Neural cell (in vitro differentiated cells): ENCODE measurements at regions not wholly inside any gene's neighbourhood (a gene's known extent, or its start where the extent isn't known, plus 50 kb on each side); places are given as distances from the start of the nearest gene placed in this dataset.

Experiments used
- H2AFZ ChIP-seq: fragments of 200-600, 300-800 bp; sonication (generic), shearing (Covaris generic); 2 replicates; pipeline ENCODE4 v1.6.0; 2014; ENCODE audit warnings: low read depth, mild to moderate bottlenecking, antibody characterized with exemption, low read length, moderate library complexity
- H3F3A ChIP-seq: fragments of 200-600 bp; shearing (Covaris generic); 2 replicates; pipeline ENCODE4 v1.6.1; 2016; ENCODE audit warnings: mild to moderate bottlenecking, moderate library complexity, mixed read lengths, antibody characterized with exemption, low read length; ENCODE audit not compliant: insufficient read depth, poor library complexity, severe bottlenecking
- H3K27ac ChIP-seq: fragments of 200-600, 300-800 bp; sonication (generic), shearing (Covaris generic); 2 replicates; pipeline ENCODE4 v1.5.1; 2014; ENCODE audit warnings: mild to moderate bottlenecking, low read length, moderate library complexity
- H3K27me3 ChIP-seq: fragments of 300-800, 200-600 bp; sonication (generic), shearing (Covaris generic); 2 replicates; pipeline ENCODE4 v1.6.0; 2014; ENCODE audit warnings: mild to moderate bottlenecking, low read depth, low read length, moderate library complexity; ENCODE audit not compliant: insufficient read depth
- H3K36me3 ChIP-seq: fragments of 300-800, 200-600 bp; sonication (generic), shearing (Covaris generic); 2 replicates; pipeline ENCODE4 v1.5.1; 2014; ENCODE audit warnings: mild to moderate bottlenecking, antibody characterized with exemption, low read length, moderate library complexity; ENCODE audit not compliant: insufficient read depth
- H3K4me2 ChIP-seq: fragments of 300-800, 200-600 bp; sonication (generic), shearing (Covaris generic); 2 replicates; pipeline ENCODE4 v1.6.0; 2014; ENCODE audit warnings: mild to moderate bottlenecking, low read length
- H3K4me3 ChIP-seq: fragments of 300-800, 200-600 bp; sonication (generic), shearing (Covaris generic); 2 replicates; pipeline ENCODE4 v1.5.1; 2014; ENCODE audit warnings: mild to moderate bottlenecking, low read length, moderate library complexity
- H3K79me2 ChIP-seq: fragments of 200-600 bp; shearing (Covaris generic); replicated peaks from 2 replicates; pipeline ENCODE4 v1.6.0; 2014; ENCODE audit warnings: mild to moderate bottlenecking, low read length, moderate library complexity; ENCODE audit not compliant: insufficient read depth
- H3K9ac ChIP-seq: fragments of 300-800, 200-600 bp; sonication (generic), shearing (Covaris generic); 2 replicates; pipeline ENCODE4 v1.6.1; 2016; ENCODE audit warnings: mild to moderate bottlenecking, low read length, mixed read lengths
- H3K9me2 ChIP-seq: fragments of 200-600 bp; shearing (Covaris generic); 2 replicates; pipeline ENCODE4 v1.6.1; 2016; ENCODE audit warnings: mild to moderate bottlenecking, low read length, mixed read lengths; ENCODE audit not compliant: insufficient read depth
- H3K9me3 ChIP-seq: fragments of 200-600, 300-800 bp; sonication (generic), shearing (Covaris generic); 2 replicates; pipeline ENCODE4 v1.6.1; 2016; ENCODE audit warnings: mild to moderate bottlenecking, mixed run types, low read length, moderate library complexity, mixed read lengths
- H4K20me1 ChIP-seq: fragments of 200-600 bp; shearing (Covaris generic); 2 replicates; pipeline ENCODE4 v1.6.1; 2016; ENCODE audit warnings: mild to moderate bottlenecking, mixed run types; ENCODE audit not compliant: insufficient read depth
- CTCF ChIP-seq: fragments of 450-650 bp; IDR thresholded peaks from 2 replicates; pipeline ENCODE4 v1.5.1; 2014; ENCODE audit warnings: antibody characterized with exemption, mild to moderate bottlenecking, moderate library complexity; ENCODE audit not compliant: poor library complexity, severe bottlenecking
- EP300 ChIP-seq: fragments of 450-650 bp; conservative IDR thresholded peaks from 2 replicates; pipeline ENCODE4 v1.6.1; 2014; ENCODE audit warnings: antibody characterized with exemption, mild to moderate bottlenecking, moderate library complexity; ENCODE audit not compliant: poor library complexity, severe bottlenecking
- EZH2 ChIP-seq: fragments of 200-600, 300-800 bp; shearing (Covaris generic), sonication (generic); IDR thresholded peaks from 2 replicates; pipeline ENCODE4 v1.6.1; 2014; ENCODE audit warnings: antibody characterized with exemption, low read length, borderline replicate concordance, mild to moderate bottlenecking; ENCODE audit not compliant: insufficient read depth, poor library complexity, severe bottlenecking
- MXI1 ChIP-seq: fragments of 450-650 bp; conservative IDR thresholded peaks from 2 replicates; pipeline ENCODE4 v1.6.1; 2014; ENCODE audit warnings: antibody characterized with exemption, mild to moderate bottlenecking; ENCODE audit not compliant: poor library complexity, severe bottlenecking
- POLR2AphosphoS5 ChIP-seq: IDR thresholded peaks from 2 replicates; pipeline ENCODE4 v1.6.1; 2012
- RAD21 ChIP-seq: fragments of 450-650 bp; conservative IDR thresholded peaks from 2 replicates; pipeline ENCODE4 v1.6.1; 2014; ENCODE audit warnings: antibody characterized with exemption, mild to moderate bottlenecking, moderate library complexity
- REST ChIP-seq: IDR thresholded peaks from 2 replicates; pipeline ENCODE4 v1.6.1; 2012; ENCODE audit warnings: borderline replicate concordance
- SMC3 ChIP-seq: fragments of 450-650 bp; conservative IDR thresholded peaks from 2 replicates; pipeline ENCODE4 v1.6.1; 2014; ENCODE audit warnings: antibody characterized with exemption, mild to moderate bottlenecking, moderate library complexity; ENCODE audit not compliant: poor library complexity
- TAF1 ChIP-seq: IDR thresholded peaks from 2 replicates; pipeline ENCODE4 v1.6.1; 2012; ENCODE audit warnings: low read depth

GRCh38 chr9:99347568-99347967, 125.5 kb downstream of the SEC61B start:
- Histone ChIP-seq H3K27me3 (no peaks in the 10 kb centered on the region), H3K27ac (no peak overlapping the region), H3K79me2 (no peaks in the 10 kb centered on the region), H3F3A (no peaks in the 10 kb centered on the region), H3K36me3 (no peaks in the 10 kb centered on the region), H3K9ac (no peak overlapping the region), H4K20me1 (no peaks in the 10 kb centered on the region), H3K4me2 (no peak overlapping the region), H3K4me3 (no peak overlapping the region), H3K9me2 (no peaks in the 10 kb centered on the region), H3K9me3 (no peaks in the 10 kb centered on the region), H2AFZ (no peak overlapping the region)
- TF ChIP-seq RAD21 (no peak), EZH2 (no peak), EP300 (no peak), POLR2AphosphoS5 (no peak), REST (no peak), CTCF (no peak), MXI1 (no peak), SMC3 (no peak), TAF1 (no peak)

- Histone ChIP-seq H3K4me2 (no peak overlapping the region), H3K9ac (no peak overlapping the region), H3K4me3 (no peak overlapping the region), H2AFZ (no peak overlapping the region), H3K27ac (no peak overlapping the region), H4K20me1 (no peaks in the 10 kb centered on the region), H3K9me2 (no peaks in the 10 kb centered on the region), H3K36me3 (no peaks in the 10 kb centered on the region), H3F3A (no peaks in the 10 kb centered on the region), H3K79me2 (no peaks in the 10 kb centered on the region), H3K27me3 (no peaks in the 10 kb centered on the region), H3K9me3 (no peaks in the 10 kb centered on the region)
- TF ChIP-seq SMC3 (no peak), RAD21 (no peak)
Observed at GRCh38 chr9:99348289-99348688, 126.2 kb downstream of the SEC61B start.

GRCh38 chr9:99349870-99350269, 127.8 kb downstream of the SEC61B start:
- Histone ChIP-seq H3K27me3 (no peaks in the 10 kb centered on the region), H3K9ac (no peak overlapping the region), H3K9me2 (no peaks in the 10 kb centered on the region), H3K79me2 (no peaks in the 10 kb centered on the region), H4K20me1 (no peaks in the 10 kb centered on the region), H3K4me2 (no peak overlapping the region), H3K27ac (no peak overlapping the region), H3F3A (no peaks in the 10 kb centered on the region), H2AFZ (no peak overlapping the region), H3K4me3 (no peak overlapping the region), H3K36me3 (no peaks in the 10 kb centered on the region), H3K9me3 (no peaks in the 10 kb centered on the region)
- TF ChIP-seq POLR2AphosphoS5 (no peak), CTCF (no peak), SMC3 (no peak), EP300 (no peak), REST (no peak), EZH2 (no peak), RAD21 (no peak), MXI1 (no peak), TAF1 (no peak)
